ENCODE measurements at regions not wholly inside any gene's neighbourhood (a gene's known extent, or its start where the extent isn't known, plus 50 kb on each side); places are given as distances from the start of the nearest gene placed in this dataset.

GRCh38 chr7:54879776-54880175, 120.8 kb upstream of the SEC61G start:
- ATAC-seq (ENCODE audit: low read depth) (peak; percentile 44), DNase-seq (peak; percentile 55)
- Histone ChIP-seq H2AK5ac (ENCODE audit: low read depth, low read length) (0 out of 2 replicates have a peak overlapping the region, but pooled peaks have one; percentile 2), H2BK15ac (ENCODE audit: low read depth, low read length) (no peak overlapping the region), H3K4me1 (ENCODE audit: control insufficient read depth, insufficient read depth, low read length) (peaks cover 1% of the 10 kb centered on the region; the same call in 1 of the 2 replicates), H4K8ac (ENCODE audit: low read depth in 2 of 2, low read length in 2 of 2) (no peak overlapping the region), H4K20me1 (ENCODE audit: insufficient read depth, low read length) (no peaks in the 10 kb centered on the region), H2AFZ (replicated peaks; ENCODE audit: low read length, poor library complexity) (no peak overlapping the region), H3K4me2 (ENCODE audit: low read depth, low read length) (no peak overlapping the region), H4K5ac (ENCODE audit: low read depth, low read length) (no peak overlapping the region), H3K4me3 (ENCODE audit: insufficient read depth, low read depth, low read length) (no peak overlapping the region), H3K9me1 (ENCODE audit: insufficient read depth, low read length) (0 out of 2 replicates have a peak, but pooled peaks cover 2% of the 10 kb centered on the region), H3K27ac (ENCODE audit: insufficient read depth, low read length) (no peak overlapping the region), H4K91ac (ENCODE audit: insufficient read depth, low read depth, low read length) (no peak overlapping the region), H2BK5ac (ENCODE audit: low read depth, low read length, poor library complexity, severe bottlenecking) (no peak overlapping the region), H3K36me3 (ENCODE audit: control insufficient read depth, insufficient read depth, low read length) (no peaks in the 10 kb centered on the region), H3K27me3 (ENCODE audit: control insufficient read depth, insufficient read depth, low read length) (no peaks in the 10 kb centered on the region), H3K79me1 (ENCODE audit: low read depth in 1 of 2, low read length in 2 of 2) (no peaks in the 10 kb centered on the region), H2BK20ac (ENCODE audit: low read depth, low read length) (no peak overlapping the region), H2BK120ac (ENCODE audit: low read depth, low read length) (no peak overlapping the region; the same call in 1 of the 2 replicates), H3K23ac (ENCODE audit: low read depth, low read length) (no peak overlapping the region), H2AK9ac (replicated peaks; ENCODE audit: low read depth, low read length, poor library complexity) (no peak overlapping the region), H3K14ac (replicated peaks; ENCODE audit: low read depth, low read length) (no peak overlapping the region), H3K4ac (ENCODE audit: low read depth, low read length) (peak overlapping the region; percentile 39; the same call in 1 of the 2 replicates), H3K9ac (ENCODE audit: low read depth, low read length) (no peak overlapping the region), H3K18ac (ENCODE audit: low read depth, low read length) (no peak overlapping the region), H3K56ac (ENCODE audit: extremely low read depth, insufficient read depth, low read length) (no peak overlapping the region), H3K9me3 (ENCODE audit: control insufficient read depth, insufficient read depth, low read length) (no peaks in the 10 kb centered on the region)
- dilution Hi-C loops (cut with HindIII; ENCODE audit: low sequenced_read_pairs, unreplicated experiment) (no loop called here), intact Hi-C loops (cut with micrococcal nuclease) (no loop called here), in situ Hi-C loops (cut with MboI; ENCODE audit: low sequenced_read_pairs) (no loop called here)
- 57% methylated on average over 1 of the region's 2 CpGs; no CpG with 5 or more reads in 1 of the 2 experiments for WGBS, 2 experiments (ENCODE audit: extremely low coverage in 2 of 2, insufficient read length in 1 of 2)
- ChIA-PET CTCF (no interaction called here), POLR2A (ENCODE audit: unreplicated experiment) (no interaction called here)
- TF ChIP-seq USF2 (IDR thresholded peaks at IDR 0.05; ENCODE audit: low read depth, low read length) (no peak), CEBPB (IDR thresholded peaks at IDR 0.05; ENCODE audit: low read depth, low read length) (no peak), RAD21 (IDR thresholded peaks at IDR 0.05; ENCODE audit: low read length) (no peak), FOS (IDR thresholded peaks at IDR 0.05; ENCODE audit: low read depth, low read length) (no peak), CTCF (conservative IDR thresholded peaks at IDR 0.05; ENCODE audit: low read depth, low read length) (no peak), SMC3 (IDR thresholded peaks at IDR 0.05; ENCODE audit: low read depth, low read length) (no peak), RCOR1 (IDR thresholded peaks at IDR 0.05; ENCODE audit: insufficient replicate concordance, low read length) (no peak), MXI1 (IDR thresholded peaks at IDR 0.05; ENCODE audit: borderline replicate concordance, low read depth, low read length) (no peak), CHD1 (IDR thresholded peaks at IDR 0.05; ENCODE audit: low read depth, low read length) (no peak), POLR2A (IDR thresholded peaks at IDR 0.05; ENCODE audit: low read depth, low read length) (no peak), BHLHE40 (IDR thresholded peaks at IDR 0.05; ENCODE audit: low read depth, low read length) (no peak), RFX5 (IDR thresholded peaks at IDR 0.05; ENCODE audit: low read depth, low read length) (no peak)
- BruUV-seq (replicated peaks) = no TSS peak

All from IMR-90 (cell line).